PC-9 (cell line): ENCODE measurements at regions not wholly inside any gene's neighbourhood (a gene's known extent, or its start where the extent isn't known, plus 50 kb on each side); places are given as distances from the start of the nearest gene placed in this dataset.

Source experiments
- CTCF ChIP-seq: fragments of 200-600 bp; sonication (generic); conservative IDR thresholded peaks from 2 replicates; pipeline ENCODE4 v1.6.1; 2017; ENCODE audit warnings: mixed run types, antibody characterized with exemption, mild to moderate bottlenecking, moderate library complexity
- EZH2 ChIP-seq: fragments of 200-600 bp; sonication (generic); IDR thresholded peaks from 2 replicates; pipeline ENCODE4 v1.8.0; 2017; ENCODE audit warnings: antibody characterized with exemption, low read depth

- TF ChIP-seq CTCF (no peak), EZH2 (no peak)
These were observed 106.1 kb upstream of the STC2 start for GRCh38 chr5:173434270-173434669.
